SKM-1 (cell line): ENCODE measurements at regions not wholly inside any gene's neighbourhood (a gene's known extent, or its start where the extent isn't known, plus 50 kb on each side); places are given as distances from the start of the nearest gene placed in this dataset.

Source experiments
- DNase-seq: peaks from one replicate; lab custom pipeline; 2025; ENCODE audit not compliant: unreplicated experiment; lab: John Stamatoyannopoulos, UW

GRCh38 chr7:80348223-80348622 is 163.6 kb downstream of the GNAT3 start:
- no peak for DNase-seq

GRCh38 chr7:80347173-80347572 is 164.7 kb downstream of the GNAT3 start:
- no peak for DNase-seq

GRCh38 chr7:80346704-80347103 is 165.2 kb downstream of the GNAT3 start:
- DNase-seq = no peak

GRCh38 chr7:80335511-80336231 is 176.2 kb downstream of the GNAT3 start:
- DNase-seq = no peak

GRCh38 chr7:80334908-80335307 is 177.0 kb downstream of the GNAT3 start:
- no peak for DNase-seq

GRCh38 chr7:80334196-80334595 is 177.7 kb downstream of the GNAT3 start:
- no peak for DNase-seq

- no peak for DNase-seq
Measured at GRCh38 chr7:80333040-80333439, 178.8 kb downstream of the GNAT3 start.

- no peak for DNase-seq
Measured at GRCh38 chr7:80330434-80330833, 181.4 kb downstream of the GNAT3 start.

DNA sequence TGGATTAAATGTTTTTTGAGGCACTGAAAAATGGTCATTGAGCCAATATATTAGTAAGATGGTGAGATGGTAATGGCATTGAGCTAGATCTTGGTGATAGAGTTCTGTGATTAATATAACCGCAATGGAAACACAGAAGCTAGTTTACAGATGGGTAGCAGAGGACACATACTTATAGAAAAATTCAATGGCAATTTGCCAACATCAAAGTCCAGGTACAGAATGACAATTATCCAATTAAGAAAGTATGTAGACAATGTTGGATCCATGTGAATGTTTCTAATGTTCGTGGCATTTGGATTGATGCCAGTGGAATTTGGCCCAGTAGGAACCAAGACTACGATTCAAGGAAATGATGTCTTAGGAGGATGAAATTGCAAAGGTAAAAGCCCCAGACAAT is 187.8 kb downstream of the GNAT3 start:
- DNase-seq = no peak

GRCh38 chr7:80319461-80319860 is 184.8 kb downstream of the GNAI1 start:
- DNase-seq = no peak

DNA sequence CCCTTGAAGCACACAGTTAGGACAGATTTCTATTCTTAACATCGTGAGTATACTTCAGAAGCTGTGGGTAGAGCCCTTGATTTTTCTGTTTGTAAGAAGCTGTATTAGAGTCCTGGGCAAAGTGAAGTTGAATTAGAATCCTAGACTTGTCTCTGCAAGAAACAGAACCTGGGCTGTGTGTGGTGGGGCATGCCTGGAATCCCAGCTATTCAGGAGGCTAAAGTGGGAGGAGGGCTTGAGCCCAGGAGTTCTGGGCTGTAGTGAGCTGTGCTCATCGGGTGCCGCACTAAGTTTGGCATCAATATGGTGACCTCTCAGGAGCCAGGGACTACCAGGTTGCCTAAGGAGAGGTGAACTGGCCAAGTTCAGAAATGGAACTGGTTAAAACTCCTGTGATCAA is 183.4 kb downstream of the GNAI1 start:
- no peak for DNase-seq

DNA sequence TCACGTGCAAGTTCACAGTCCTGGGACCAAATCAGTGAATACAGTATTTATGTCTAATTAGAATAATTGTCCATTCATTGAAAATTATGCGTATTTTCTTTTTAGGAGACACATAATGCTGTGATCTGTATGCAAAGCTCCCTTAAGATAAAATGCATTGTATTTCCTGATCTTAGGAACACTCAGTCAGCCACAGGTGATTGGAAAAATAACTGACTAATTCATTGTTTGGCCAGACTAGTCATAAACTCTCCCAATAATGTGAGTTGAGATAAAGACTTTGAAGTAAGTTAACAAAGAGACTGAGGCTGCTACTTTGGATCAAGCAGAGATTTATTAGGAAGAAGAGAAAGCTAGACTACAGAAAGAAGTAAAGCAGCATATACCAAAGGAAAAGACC is 182.2 kb downstream of the GNAI1 start:
- no peak for DNase-seq

- no peak for DNase-seq
Measured at GRCh38 chr7:80313716-80314115, 179.1 kb downstream of the GNAI1 start.

GRCh38 chr7:80313067-80313626 is 178.5 kb downstream of the GNAI1 start:
- DNase-seq = no peak

DNA sequence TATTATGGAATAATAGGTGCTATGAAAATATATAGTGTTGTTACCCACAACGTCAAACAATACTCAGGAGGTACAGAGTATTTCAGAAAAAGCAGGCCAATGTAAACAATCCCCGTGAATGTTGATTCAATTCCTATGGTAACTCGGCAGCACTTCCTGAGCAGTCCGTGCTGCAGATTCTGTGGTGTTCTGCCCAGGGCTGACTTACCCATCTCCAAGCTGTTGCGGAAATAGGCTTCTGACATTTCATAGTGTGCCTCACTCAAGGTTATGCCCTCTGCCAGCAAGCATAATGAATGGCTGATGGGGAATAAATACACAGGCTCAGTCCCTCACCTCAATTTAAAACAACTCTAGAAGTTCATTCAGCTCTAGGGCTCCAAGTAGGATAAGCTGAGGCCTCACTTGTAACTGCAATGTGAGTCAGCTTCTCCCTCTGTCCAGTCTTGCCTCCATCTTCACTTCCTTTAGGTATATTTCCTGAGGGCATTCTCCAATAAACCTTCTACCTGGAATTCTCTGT is 177.6 kb downstream of the GNAI1 start:
- no peak for DNase-seq

DNA sequence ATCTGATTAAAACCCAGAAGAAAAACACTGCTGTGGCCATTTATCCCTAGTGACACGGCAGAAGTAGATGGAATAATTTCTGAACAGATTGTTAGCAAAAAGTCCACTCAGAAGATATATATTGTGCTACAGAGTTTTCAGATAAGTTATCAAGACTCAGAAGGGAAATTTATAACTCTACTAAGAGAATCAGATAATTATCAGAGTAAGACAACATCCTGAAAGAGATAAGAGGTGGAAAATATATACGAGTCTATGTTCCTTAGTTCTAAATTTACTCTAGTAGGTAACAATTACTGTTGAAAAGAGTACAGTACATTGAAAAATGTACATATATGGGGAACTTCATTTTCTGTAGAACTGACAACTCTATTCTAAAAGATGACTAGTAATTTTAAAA is 176.7 kb downstream of the GNAI1 start:
- no peak for DNase-seq

- DNase-seq = no peak
Measured at GRCh38 chr7:80309971-80310549, 175.4 kb downstream of the GNAI1 start.

GRCh38 chr7:80309377-80309776 is 174.7 kb downstream of the GNAI1 start:
- no peak for DNase-seq

DNA sequence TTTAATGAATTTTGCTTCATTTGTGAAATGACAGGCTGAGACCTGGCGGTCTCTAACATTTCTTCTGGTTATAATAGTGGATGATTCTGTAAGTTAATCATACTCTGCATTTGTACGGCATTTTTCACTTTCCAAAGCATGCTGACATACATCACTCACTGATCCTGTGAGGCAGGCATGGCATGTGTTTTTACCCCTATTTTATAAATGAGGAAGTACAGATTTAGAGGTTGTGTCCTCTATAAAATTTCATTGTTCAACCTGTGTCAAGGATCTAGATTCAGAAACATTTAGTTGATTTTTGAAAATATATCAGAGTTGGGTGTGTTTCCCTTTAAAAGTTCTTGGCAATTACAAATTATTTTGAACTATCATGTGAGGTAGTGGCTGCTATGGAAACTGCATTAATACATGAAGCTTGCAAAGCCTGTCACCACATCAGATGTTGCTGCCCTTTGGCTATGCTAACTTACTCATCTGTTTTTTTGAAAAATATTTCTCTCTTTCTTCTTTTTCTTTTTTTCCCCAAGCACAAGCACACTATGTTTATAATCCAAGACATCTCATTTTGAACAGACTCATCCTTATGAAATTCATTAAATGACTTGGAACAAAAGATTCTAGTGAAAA is 172.7 kb downstream of the GNAI1 start:
- DNase-seq = no peak

GRCh38 chr7:80303315-80303714 is 168.7 kb downstream of the GNAI1 start:
- no peak for DNase-seq

- DNase-seq = no peak
Measured at GRCh38 chr7:80302636-80303035, 168.0 kb downstream of the GNAI1 start.

- DNase-seq = no peak
Measured at GRCh38 chr7:80302078-80302477, 167.4 kb downstream of the GNAI1 start.
